Small intestine (tissue), 7 donors: ENCODE measurements at regions not wholly inside any gene's neighbourhood (a gene's known extent, or its start where the extent isn't known, plus 50 kb on each side); places are given as distances from the start of the nearest gene placed in this dataset.

Experiments used
- DNase-seq, 2 donors: peaks; one replicate each; pipeline versions ENCODE4 v3.0.0 to v3.0.0-alpha.2; 2013
- FAIRE-seq: peaks from 2 replicates; lab custom pipeline; 2012; peaks lifted over from hg19 to GRCh38; lab: Jason Lieb, UNC
- H3K27ac ChIP-seq, 3 donors: one replicate each; pipeline ENCODE4 v1.5.1; 2013; ENCODE audit warnings: low read length in 2 of 3, mild to moderate bottlenecking in 2 of 3, control low read depth in 1 of 3, inconsistent platforms in 1 of 3, low read depth in 1 of 3, moderate library complexity in 1 of 3
- H3K27me3 ChIP-seq, 3 donors: one replicate each; pipeline ENCODE4 v1.6.1; 2013; ENCODE audit warnings: low read length in 3 of 3, inconsistent platforms in 1 of 3; ENCODE audit not compliant: control insufficient read depth in 3 of 3, insufficient read depth in 3 of 3
- H3K36me3 ChIP-seq, 3 donors: one replicate each; pipeline ENCODE4 v1.6.1; 2013; ENCODE audit warnings: low read length in 3 of 3, inconsistent platforms in 1 of 3, low read depth in 1 of 3, mild to moderate bottlenecking in 1 of 3, moderate library complexity in 1 of 3; ENCODE audit not compliant: control insufficient read depth in 3 of 3, insufficient read depth in 2 of 3
- H3K4me1 ChIP-seq, 3 donors: one replicate each; pipeline ENCODE4 v1.6.1; 2013; ENCODE audit warnings: low read length in 2 of 3, inconsistent platforms in 1 of 3, low read depth in 1 of 3, mild to moderate bottlenecking in 1 of 3, moderate library complexity in 1 of 3; ENCODE audit not compliant: control insufficient read depth in 3 of 3, insufficient read depth in 2 of 3
- H3K4me3 ChIP-seq, 3 donors: one replicate each; pipeline ENCODE4 v1.5.1; 2013; ENCODE audit warnings: low read length in 3 of 3, control low read depth in 1 of 3, inconsistent platforms in 1 of 3, low read depth in 1 of 3, mild to moderate bottlenecking in 1 of 3, moderate library complexity in 1 of 3
- H3K9me3 ChIP-seq, 2 donors: one replicate each; pipeline ENCODE4 v1.6.1; 2013; ENCODE audit warnings: low read depth in 1 of 2, low read length in 1 of 2; ENCODE audit not compliant: control insufficient read depth in 2 of 2, insufficient read depth in 1 of 2
- WGBS, 3 donors: extraction: QIAGEN DNeasy Blood & Tissue Kit; methylation state at CpG; one replicate each; pipeline ENCODE4 v1.1.7; 2013; 5-methylcytosine and 5-hydroxymethylcytosine counted together
- donor health status: healthy with polysubstance abuse.
- donor health status: control.
- donor health status: control.
- donor health status: Bipolar disorder and iron deficiency.
- donor health status: healthy.

DNA sequence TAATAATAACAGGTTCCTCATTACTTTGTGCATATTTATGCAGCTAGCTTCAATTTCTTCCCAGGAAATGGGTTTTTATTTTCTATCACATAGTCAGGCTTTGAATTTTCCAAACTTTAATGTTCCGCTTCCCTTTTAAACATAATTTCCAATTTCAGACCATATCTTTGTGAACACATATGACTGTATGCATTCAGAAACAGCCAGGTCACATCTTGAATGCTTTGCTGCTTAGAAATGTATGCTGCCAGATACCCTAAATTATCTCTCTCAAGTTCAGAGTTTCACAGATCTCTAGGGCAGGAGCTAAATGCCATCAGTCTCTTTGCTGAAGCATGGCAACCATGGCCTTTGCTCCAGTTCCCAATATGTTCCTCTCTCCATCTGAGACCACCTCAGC, 2203.8 kb downstream of the LRRC4C start:
- 82 to 95% (median 93%) methylated on average over 1 of the region's 1 CpG for WGBS, 3 donors
- H3K4me3 ChIP-seq = no peak overlapping the region
- DNase-seq (no peak), FAIRE-seq (no peak)
- no peak overlapping the region for H3K27ac ChIP-seq
- no peaks in the 10 kb centered on the region for H3K27me3 ChIP-seq
- no peaks in the 10 kb centered on the region for H3K4me1 ChIP-seq
- no peaks in the 10 kb centered on the region for H3K36me3 ChIP-seq
- peaks cover 0 to 17% of the 10 kb centered on the region in 2 donors for H3K9me3 ChIP-seq

DNA sequence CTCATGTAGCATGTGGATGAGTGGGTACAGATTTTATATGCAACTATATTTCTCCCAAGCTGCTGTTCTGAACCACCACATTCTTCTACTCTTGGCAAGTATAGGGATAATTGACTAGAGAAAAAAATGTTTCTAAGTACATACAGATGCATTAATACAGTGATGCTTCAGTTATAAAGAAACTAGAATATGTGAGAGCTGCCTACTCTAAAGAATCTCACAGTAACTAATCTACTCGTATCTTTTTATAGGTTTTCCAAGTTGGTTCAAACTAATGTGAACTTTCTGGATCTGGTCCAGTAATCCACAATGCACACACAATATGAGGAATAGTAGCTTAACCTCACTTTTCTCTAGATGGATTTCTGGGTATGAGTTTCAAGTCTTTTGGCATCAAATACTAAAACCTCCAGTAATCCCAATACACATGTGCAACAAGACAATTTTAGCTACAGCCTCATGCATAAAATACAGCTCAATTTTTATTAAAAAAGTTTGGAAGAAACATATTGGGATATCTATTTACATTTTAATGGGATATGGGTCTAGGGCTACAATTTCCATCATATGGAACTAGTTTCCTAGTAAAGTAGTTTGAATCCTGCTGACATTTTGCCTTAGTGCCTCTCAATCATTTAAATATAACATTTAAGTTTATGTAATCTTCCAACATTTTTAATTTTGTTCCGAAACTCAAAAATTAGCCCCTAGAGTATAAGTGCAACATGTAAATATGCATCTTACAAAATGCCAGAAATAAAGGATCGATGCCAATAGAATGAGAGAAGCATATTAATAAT, 2209.7 kb downstream of the LRRC4C start:
- H3K36me3 ChIP-seq = no peaks in the 10 kb centered on the region
- 61 to 63% (median 63%) methylated on average over 3 of the region's 3 CpGs for WGBS, 3 donors
- H3K4me3 ChIP-seq = no peak overlapping the region
- no peak for DNase-seq
- H3K4me1 ChIP-seq = no peaks in the 10 kb centered on the region
- H3K27me3 ChIP-seq = no peaks in the 10 kb centered on the region
- H3K9me3 ChIP-seq = peaks cover 0 to under 1% of the 10 kb centered on the region in 2 donors
- FAIRE-seq = no peak
- no peak overlapping the region for H3K27ac ChIP-seq

DNA sequence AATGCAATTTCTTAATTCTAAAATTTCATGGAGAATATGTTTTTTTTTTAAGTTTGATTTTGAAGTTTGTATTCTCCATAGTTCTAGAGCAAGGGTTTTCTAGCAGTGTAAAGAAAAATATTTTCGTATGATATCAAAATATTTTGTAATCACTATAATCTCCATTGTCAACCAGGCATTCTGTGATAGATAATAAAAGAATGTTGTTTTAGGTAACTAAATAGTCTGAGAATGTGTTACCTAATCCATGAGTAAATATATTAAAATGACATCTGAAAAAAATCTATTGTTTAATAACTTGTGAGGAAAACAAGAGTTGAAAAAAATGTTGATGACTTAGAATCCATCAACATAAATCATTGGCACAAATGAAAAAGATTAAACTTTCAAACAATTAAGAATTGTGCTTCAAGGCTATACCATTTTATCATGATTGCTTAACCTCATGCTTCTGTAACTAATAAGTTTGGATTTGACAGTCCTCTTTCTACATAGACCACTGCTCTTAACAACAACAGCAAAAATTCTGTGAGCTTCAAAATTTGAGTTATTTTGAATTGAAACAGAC, 2211.8 kb downstream of the LRRC4C start:
- DNase-seq (no peak), FAIRE-seq (no peak)
- WGBS, 3 donors = 60 to 64% (median 63%) methylated on average over 1 of the region's 1 CpG

DNA sequence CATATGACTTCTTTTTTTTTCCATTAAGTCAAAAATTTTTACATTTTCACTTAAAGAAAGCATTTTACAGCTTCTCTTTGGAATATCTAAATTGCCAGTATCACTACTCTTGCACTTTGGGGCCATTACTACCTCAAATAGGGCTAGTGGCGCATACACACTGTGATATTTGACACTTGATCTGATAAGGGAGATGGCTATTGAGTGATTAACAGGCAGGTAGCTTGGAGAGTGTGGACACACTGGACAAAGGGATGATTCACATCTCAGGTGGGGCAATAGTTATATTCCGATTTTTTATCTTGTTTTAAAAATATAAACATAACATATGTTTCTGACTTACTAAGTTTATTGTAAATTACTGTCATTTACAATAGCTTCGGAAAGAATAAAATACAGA, 2219.9 kb downstream of the LRRC4C start:
- Histone ChIP-seq H3K27ac (no peak overlapping the region), H3K9me3 (no peaks in the 10 kb centered on the region), H3K36me3 (no peaks in the 10 kb centered on the region), H3K4me1 (no peaks in the 10 kb centered on the region), H3K4me3 (no peak overlapping the region), H3K27me3 (no peaks in the 10 kb centered on the region)
- DNase-seq (no peak), FAIRE-seq (no peak)
- WGBS, 3 donors = 54 to 69% (median 62%) methylated on average over 3 of the region's 3 CpGs

More for the DNA sequence above, 2211.8 kb downstream of the LRRC4C start:
- Histone ChIP-seq H3K36me3 (no peaks in the 10 kb centered on the region), H3K4me1 (no peaks in the 10 kb centered on the region), H3K4me3 (no peak overlapping the region), H3K9me3 (no peaks in the 10 kb centered on the region), H3K27me3 (no peaks in the 10 kb centered on the region), H3K27ac (no peak overlapping the region)

DNA sequence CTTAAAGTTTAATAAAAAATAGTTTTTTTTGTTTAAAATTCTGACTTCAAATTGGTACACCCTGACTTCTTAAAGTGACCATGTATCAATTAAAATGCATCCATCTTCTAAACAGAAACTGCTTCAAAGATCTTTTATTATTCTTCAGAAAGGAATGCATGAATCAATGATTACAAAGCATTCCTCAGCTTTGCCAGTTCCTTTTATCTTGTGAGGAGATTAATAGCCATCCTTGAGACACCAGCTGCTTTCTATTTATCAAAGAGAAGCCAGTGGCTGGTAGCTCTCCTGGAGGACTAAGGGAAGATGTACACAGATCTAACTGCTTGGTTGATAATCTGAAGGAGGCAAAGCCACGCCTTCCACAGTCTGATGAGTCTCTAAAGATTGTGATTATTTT, 2222.5 kb downstream of the LRRC4C start:
- no peak for FAIRE-seq
- Histone ChIP-seq H3K36me3 (no peaks in the 10 kb centered on the region), H3K9me3 (no peaks in the 10 kb centered on the region), H3K27ac (no peak overlapping the region), H3K4me1 (no peaks in the 10 kb centered on the region), H3K27me3 (no peaks in the 10 kb centered on the region), H3K4me3 (no peak overlapping the region)
- WGBS, 3 donors = 28 to 44% (median 33%) methylated on average over 1 of the region's 1 CpG
- DNase-seq = no peak

DNA sequence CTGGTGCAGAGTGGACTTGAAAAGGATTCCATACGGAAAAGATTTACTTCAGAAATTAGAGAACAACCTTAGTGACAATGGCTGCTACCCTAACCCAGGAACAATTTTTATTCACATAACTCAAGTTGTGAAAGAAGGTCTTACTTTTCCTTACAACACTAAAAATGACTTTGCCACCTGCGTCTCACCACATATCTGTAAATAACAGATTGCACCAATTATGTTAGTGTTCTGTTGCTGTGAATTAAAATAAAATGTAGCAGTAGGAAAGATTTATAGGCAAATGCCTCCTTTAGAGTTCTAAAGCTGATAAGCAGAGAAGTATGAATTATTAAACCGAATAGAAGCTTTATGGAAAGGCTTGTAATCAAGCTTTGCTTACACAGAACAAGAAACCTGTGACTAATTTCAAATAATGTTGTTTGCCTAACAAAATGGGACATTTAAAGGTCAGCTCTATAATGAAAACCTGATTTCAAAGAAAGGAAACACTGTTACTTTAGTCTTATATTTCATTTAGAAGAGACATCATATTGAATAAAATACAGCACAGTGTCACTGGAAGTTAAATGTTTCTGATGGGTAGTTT, 2237.8 kb downstream of the LRRC4C start:
- Histone ChIP-seq H3K9me3 (no peaks in the 10 kb centered on the region), H3K4me3 (no peak overlapping the region), H3K27me3 (no peaks in the 10 kb centered on the region), H3K27ac (no peak overlapping the region), H3K4me1 (no peaks in the 10 kb centered on the region), H3K36me3 (no peaks in the 10 kb centered on the region)
- no peak for FAIRE-seq
- no peak for DNase-seq
- WGBS, 3 donors = 34 to 64% (median 49%) methylated on average over 3 of the region's 3 CpGs

DNA sequence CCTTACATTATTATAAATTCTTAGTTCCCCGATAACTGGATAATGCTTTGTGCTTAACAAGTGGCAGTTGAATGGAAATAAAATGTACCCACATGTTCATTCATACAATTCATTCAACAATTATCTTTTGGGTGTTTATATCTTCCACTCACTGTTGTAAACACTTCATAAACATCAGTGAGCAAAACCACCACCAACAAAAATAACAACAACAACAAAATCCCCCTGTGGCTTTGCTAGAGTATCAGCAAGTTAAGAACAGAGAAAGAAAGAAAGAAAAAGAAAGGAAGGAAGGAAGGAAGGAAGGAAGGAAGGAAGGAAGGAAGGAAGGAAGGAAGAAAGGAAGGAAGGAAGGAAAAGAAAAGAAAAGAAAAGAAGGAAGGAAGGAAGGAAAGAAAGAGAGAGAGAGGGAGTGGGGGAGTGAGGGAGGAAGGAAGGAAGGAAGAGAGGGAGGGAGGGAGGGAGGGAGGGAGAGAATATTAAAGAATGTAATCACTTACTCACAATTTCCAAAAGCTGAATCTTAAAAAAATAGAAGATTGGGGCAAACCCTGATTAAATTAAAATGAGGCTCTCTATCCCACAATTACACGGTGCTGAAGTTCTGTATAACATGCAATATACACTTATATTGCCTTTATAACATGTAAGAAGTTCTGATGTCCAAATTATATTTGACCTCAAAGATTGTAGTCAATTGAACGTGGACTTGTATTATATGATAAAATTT, 2238.8 kb downstream of the LRRC4C start:
- FAIRE-seq = no peak
- 66 to 82% (median 72%) methylated on average over 3 of the region's 3 CpGs for WGBS, 3 donors
- no peaks in the 10 kb centered on the region for H3K9me3 ChIP-seq

GRCh38 chr11:39220069-39220468, 2239.4 kb downstream of the LRRC4C start:
- H3K27ac ChIP-seq = no peak overlapping the region
- DNase-seq (no peak), FAIRE-seq (no peak)
- H3K9me3 ChIP-seq = no peaks in the 10 kb centered on the region
- WGBS, 3 donors = 86 to 96% (median 91%) methylated on average over 1 of the region's 1 CpG
- no peaks in the 10 kb centered on the region for H3K4me1 ChIP-seq
- no peaks in the 10 kb centered on the region for H3K27me3 ChIP-seq
- no peaks in the 10 kb centered on the region for H3K36me3 ChIP-seq
- no peak overlapping the region for H3K4me3 ChIP-seq

More for the DNA sequence above, 2238.8 kb downstream of the LRRC4C start:
- H3K27ac ChIP-seq = no peak overlapping the region
- H3K27me3 ChIP-seq = no peaks in the 10 kb centered on the region
- DNase-seq = no peak
- no peak overlapping the region for H3K4me3 ChIP-seq
- no peaks in the 10 kb centered on the region for H3K36me3 ChIP-seq
- no peaks in the 10 kb centered on the region for H3K4me1 ChIP-seq
